ENCODE measurements at regions not wholly inside any gene's neighbourhood (a gene's known extent, or its start where the extent isn't known, plus 50 kb on each side); places are given as distances from the start of the nearest gene placed in this dataset.

DNA sequence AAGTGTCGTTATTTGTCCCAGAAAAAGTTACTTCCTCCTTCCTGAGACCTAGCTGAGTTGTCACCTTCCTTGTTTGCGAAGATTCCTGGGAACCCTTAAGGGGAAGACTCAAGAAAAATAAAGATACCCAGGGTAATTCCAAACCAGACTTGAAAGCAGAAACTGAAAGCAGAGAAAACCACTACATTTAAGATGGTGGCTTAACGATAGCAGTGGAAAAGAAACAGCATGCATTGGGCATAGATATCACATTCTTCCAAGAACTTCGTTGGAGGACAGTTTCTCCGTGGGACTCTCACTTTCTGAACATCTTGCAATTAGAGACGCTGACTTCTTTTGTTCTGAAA is 89.1 kb downstream of the FAM76B start:
- no peak for DNase-seq (ENCODE audit: low spot score in 2 of 2)
- no peaks in the 10 kb centered on the region for H3K4me1 ChIP-seq
- no peak overlapping the region for H3K4me3 ChIP-seq
- H3K27me3 ChIP-seq (ENCODE audit: low read depth), result no peaks in the 10 kb centered on the region
- H3K36me3 ChIP-seq (replicated peaks), result no peaks in the 10 kb centered on the region
- no peaks in the 10 kb centered on the region for H3K9me3 ChIP-seq
- in situ Hi-C loops (cut with MboI; ENCODE audit: low sequenced_read_pairs), result no loop called here

DNA sequence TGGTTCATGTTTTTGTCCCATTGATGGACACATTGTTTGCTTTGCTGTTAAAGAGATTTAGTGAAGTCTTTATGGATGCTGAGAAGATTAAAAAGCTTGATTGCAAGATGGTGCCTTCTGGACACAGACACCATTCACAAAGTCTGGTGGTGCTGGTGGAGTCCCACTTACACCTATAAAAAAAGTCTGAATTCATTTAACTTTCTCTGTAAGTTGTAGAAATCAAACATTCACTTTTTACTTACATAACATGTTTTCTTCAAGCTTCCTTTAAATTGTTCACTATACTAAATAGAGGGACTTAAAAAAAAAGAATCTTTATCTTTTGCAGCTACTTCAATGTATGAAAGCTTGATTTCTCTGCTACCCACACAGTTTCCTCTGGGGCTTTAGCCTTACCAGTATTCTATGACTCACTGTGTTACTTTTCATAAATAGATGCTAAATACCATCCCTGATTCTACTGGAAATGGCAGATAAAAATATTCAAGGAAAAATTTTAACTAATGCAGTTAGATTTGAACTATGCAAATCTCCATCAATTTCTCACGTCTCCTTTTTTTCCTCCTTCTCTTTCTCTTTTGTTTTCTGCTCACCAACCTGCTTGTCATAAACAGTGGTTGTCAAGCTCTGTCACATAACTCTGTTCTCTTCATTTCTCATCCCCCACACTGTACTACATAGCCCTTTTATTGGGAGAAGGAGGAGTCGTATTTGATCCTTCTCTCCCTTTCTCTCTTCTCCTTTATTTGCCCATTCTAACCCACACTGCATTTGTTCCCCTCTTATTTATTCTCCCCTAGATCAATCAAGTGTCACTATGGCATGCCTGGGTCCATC is 89.7 kb downstream of the FAM76B start:
- H3K4me3 ChIP-seq, result no peak overlapping the region
- no peaks in the 10 kb centered on the region for H3K9me3 ChIP-seq
- in situ Hi-C loops (cut with MboI; ENCODE audit: low sequenced_read_pairs), result no loop called here
- H3K27me3 ChIP-seq (ENCODE audit: low read depth), result no peaks in the 10 kb centered on the region
- no peak for DNase-seq (ENCODE audit: low spot score in 2 of 2)
- no peaks in the 10 kb centered on the region for H3K36me3 ChIP-seq (replicated peaks)
- H3K4me1 ChIP-seq, result no peaks in the 10 kb centered on the region

DNA sequence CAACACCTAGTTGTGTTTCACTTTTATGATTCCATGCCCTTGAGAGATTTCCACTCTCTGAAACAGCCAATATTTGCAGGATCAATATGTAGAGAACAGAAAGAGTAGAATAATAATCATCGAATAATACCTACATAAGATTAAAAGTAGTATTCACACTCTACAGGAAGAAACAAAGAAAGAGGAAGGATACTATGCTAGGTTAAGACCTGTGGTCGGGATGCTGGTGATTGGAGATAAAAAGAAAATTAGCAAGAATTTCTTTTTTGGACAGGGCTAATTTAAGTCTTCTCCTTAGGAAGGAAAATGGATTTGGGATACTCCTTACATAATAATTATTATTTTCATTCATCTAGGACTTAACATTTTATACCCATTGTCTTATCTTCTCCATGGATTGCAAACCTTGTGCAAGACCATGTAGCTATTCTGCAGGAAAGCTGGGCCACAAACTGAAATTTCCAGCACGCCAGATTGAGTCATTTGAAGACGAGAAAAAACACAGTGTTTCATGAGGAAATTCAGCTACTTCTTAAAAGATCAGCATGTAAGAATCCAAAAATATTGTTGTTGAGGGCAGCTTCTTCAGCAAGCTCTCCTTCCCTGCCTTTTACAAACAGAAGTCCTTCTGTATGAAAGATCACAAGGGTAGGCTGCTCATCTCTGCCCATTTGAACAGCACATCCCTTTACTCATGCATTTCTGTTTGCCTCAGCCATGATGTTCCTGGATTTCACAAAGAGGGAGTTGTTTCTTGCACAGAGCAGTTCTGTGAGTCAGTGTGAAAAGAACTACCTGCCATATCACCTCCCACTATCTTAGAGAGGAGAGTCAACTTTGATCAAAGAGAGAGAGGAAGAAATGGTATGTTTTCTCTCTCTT is 90.7 kb downstream of the FAM76B start:
- no peaks in the 10 kb centered on the region for H3K9me3 ChIP-seq
- no peaks in the 10 kb centered on the region for H3K36me3 ChIP-seq (replicated peaks)
- no peak for DNase-seq (ENCODE audit: low spot score in 2 of 2)
- no peak overlapping the region for H3K4me3 ChIP-seq
- no peaks in the 10 kb centered on the region for H3K4me1 ChIP-seq
- no peaks in the 10 kb centered on the region for H3K27me3 ChIP-seq (ENCODE audit: low read depth)
- in situ Hi-C loops (cut with MboI; ENCODE audit: low sequenced_read_pairs), result no loop called here

DNA sequence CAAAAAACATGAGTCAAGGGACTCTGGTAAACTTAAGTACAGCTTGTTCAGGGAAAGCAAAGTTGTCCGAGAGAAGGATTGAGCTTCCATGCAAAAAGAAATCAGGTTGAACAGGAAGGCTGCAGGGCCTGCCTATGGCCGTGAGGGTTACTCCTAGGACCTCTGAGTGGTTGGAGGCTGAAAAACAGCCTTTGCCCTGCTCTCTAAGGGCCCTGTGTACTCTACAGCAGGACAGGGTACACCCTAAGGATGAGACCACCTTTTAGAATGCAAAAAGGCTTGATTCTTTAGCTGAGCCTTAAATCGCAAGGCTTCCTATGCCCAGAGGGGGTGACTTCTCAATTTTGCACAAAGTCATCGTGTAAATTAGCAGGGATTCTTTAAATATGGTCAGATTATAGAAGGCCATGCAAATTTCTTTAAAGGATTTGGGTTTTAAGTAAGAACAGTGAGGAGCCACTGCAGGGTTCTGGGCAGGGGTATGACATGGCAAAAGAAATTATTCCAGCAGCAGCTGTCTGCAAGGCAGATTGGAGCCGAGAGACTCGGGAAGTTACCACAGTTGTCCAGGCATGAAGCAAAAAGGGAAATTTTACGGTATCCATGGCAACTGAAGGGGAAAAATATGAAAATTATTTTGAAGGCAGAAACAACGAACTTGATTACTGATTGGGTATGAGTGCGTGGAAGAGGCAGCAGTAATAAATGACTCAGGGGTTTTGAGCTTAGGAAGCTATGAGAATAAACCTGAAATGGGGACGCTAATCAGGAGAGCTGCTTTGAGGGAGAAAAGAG is 91.8 kb downstream of the FAM76B start:
- no peak for DNase-seq (ENCODE audit: low spot score in 2 of 2)
- no peaks in the 10 kb centered on the region for H3K36me3 ChIP-seq (replicated peaks)
- H3K27me3 ChIP-seq (ENCODE audit: low read depth), result peaks cover 4% of the 10 kb centered on the region; the same call in 1 of the 2 replicates
- H3K9me3 ChIP-seq, result no peaks in the 10 kb centered on the region
- in situ Hi-C loops (cut with MboI; ENCODE audit: low sequenced_read_pairs), result no loop called here
- H3K4me1 ChIP-seq, result no peaks in the 10 kb centered on the region
- H3K4me3 ChIP-seq, result no peak overlapping the region

DNA sequence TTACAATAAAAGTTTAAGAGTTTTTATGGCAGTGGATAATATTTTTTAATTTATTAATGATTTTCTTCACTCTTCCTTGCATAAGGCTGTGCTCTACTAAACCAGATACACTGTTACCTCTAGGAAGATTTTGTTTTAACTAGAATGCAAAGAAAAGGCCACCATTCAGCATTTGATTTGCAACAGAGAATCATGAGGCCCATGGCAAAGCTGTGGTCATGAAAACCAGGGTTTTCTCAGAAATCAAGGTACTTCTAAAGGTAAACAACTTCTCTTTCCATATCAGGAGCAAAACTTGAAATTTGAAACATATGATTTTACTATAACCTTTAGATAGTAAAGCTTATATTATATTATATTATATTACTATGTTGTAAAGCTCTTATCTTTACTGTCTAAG is 94.4 kb downstream of the FAM76B start:
- peaks cover 10% of the 10 kb centered on the region; the same call in 1 of the 2 replicates for H3K27me3 ChIP-seq (ENCODE audit: low read depth)
- H3K4me3 ChIP-seq, result no peak overlapping the region
- in situ Hi-C loops (cut with MboI; ENCODE audit: low sequenced_read_pairs), result no loop called here
- no peaks in the 10 kb centered on the region for H3K36me3 ChIP-seq (replicated peaks)
- H3K4me1 ChIP-seq, result no peaks in the 10 kb centered on the region
- H3K9me3 ChIP-seq, result no peaks in the 10 kb centered on the region
- DNase-seq (ENCODE audit: low spot score in 2 of 2), result no peak

DNA sequence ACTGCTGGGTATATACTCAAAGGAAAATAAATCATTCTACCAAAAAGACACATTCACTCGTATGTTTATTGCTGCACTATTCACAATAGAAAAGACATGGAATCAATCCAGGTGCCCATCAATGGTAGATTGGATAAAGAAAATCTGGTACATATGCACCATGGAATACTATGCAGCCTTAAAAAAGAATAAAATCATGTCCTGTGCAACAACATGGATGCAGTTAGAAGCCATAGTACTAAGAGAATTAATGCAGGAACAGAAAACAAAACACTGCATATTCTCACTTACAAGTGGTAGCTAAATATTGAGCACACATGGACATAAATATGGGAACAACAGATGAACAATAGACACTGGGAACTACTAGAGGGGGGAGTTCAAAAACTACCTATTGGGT is 96.3 kb downstream of the FAM76B start:
- no peak for DNase-seq (ENCODE audit: low spot score in 2 of 2)
- H3K36me3 ChIP-seq (replicated peaks), result no peaks in the 10 kb centered on the region
- no peak overlapping the region for H3K4me3 ChIP-seq
- in situ Hi-C loops (cut with MboI; ENCODE audit: low sequenced_read_pairs), result no loop called here
- no peaks in the 10 kb centered on the region for H3K4me1 ChIP-seq
- peaks cover 10% of the 10 kb centered on the region; the same call in 1 of the 2 replicates for H3K27me3 ChIP-seq (ENCODE audit: low read depth)
- H3K9me3 ChIP-seq, result no peaks in the 10 kb centered on the region

DNA sequence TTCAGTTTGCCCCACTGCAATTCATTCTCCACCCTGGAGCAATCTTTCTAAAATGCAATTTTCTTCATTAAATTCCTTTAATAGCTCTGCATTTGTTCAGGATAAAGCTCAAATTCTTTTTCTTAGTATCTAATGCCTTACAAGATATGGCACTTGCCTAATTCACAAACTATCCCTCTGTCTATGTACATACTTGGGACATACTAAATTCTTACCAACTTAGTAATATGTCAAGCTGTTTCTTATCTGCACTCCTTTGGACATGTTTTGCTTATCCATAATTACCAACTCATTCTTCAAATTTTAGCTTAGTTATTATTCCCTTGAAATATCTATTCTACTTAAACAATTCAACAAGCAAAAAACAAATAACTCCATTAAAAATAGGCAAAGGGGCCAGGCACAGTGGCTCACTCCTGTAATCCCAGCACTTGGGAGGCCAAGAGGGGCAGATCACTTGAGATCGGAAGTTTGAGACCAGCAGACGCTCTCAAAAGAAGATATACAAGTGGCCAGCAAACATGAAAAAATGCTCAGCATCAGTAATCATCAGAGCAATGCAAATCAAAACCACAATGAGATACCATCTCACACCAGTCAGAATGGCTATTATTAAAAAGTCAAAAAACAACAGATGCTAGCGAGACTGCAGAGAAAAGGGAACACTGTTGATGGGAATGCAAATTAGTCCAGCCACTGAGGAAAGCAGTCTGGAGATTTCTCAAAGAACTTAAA is 96.9 kb downstream of the FAM76B start:
- peaks cover 10% of the 10 kb centered on the region; the same call in 1 of the 2 replicates for H3K27me3 ChIP-seq (ENCODE audit: low read depth)
- in situ Hi-C loops (cut with MboI; ENCODE audit: low sequenced_read_pairs), result no loop called here
- no peak overlapping the region for H3K4me3 ChIP-seq
- H3K36me3 ChIP-seq (replicated peaks), result no peaks in the 10 kb centered on the region
- H3K9me3 ChIP-seq, result no peaks in the 10 kb centered on the region
- DNase-seq (ENCODE audit: low spot score in 2 of 2), result no peak
- H3K4me1 ChIP-seq, result no peaks in the 10 kb centered on the region

DNA sequence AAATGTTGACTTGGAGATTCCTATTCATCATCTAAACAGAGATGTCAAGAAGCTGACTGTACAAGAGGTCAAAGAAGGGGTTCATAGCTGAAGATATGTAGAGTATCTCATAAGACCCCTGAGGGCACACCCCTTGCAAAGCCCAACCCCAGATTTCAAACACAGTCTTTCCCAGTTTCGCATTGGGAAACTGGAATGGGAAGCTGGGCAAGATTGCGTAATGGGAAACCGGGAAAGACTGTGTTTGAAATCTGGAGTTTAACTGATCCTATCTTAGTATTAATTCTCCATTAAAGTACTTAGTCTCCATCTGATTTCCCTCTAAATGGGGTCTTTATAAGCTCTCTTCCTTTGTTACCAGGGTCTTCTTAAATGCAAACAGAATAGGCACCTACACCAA is 99.5 kb downstream of the FAM76B start:
- Histone ChIP-seq H3K4me3 (no peak overlapping the region), H3K27me3 (ENCODE audit: low read depth) (peaks cover 10% of the 10 kb centered on the region; the same call in 1 of the 2 replicates), H3K9me3 (no peaks in the 10 kb centered on the region), H3K4me1 (no peaks in the 10 kb centered on the region), H3K36me3 (replicated peaks) (no peaks in the 10 kb centered on the region)
- in situ Hi-C loops (cut with MboI; ENCODE audit: low sequenced_read_pairs), result no loop called here
- DNase-seq (ENCODE audit: low spot score in 2 of 2), result no peak

DNA sequence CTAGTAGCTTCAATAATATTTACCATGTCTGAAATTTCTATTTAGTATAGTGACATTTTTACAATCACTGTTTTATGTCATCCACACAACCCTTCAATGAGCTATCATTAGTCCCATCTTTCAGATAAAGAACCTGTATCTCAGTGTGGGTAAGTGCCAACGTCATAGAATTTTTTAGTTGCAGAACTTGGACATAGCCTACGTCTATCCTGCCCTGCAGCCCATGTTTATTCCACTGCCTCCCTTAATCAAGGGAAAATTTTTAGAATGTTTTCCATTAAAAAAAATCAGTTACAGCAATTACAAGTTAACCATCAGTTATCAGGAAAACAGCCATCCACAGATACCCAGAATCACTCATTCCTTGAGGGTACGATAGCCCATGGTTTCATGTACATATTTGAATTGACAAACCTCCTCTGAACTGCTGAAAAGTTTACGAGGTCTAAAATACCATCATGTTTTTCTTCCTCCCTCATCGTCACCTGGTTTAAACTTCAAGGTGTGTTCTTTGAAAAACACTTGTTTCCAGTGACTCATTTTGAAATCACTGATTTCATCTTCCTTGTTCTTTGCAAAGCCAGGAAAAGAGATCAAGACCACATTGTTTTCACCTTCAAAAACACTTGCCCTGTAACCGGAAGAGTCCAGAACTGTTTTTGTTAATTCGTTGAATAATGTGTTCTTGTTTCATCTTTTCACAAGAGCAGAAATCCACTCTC is 100.9 kb downstream of the FAM76B start:
- peaks cover 10% of the 10 kb centered on the region; the same call in 1 of the 2 replicates for H3K27me3 ChIP-seq (ENCODE audit: low read depth)
- H3K36me3 ChIP-seq (replicated peaks), result no peaks in the 10 kb centered on the region
- H3K9me3 ChIP-seq, result no peaks in the 10 kb centered on the region
- H3K4me1 ChIP-seq, result no peaks in the 10 kb centered on the region
- H3K4me3 ChIP-seq, result no peak overlapping the region
- in situ Hi-C loops (cut with MboI; ENCODE audit: low sequenced_read_pairs), result no loop called here
- DNase-seq (ENCODE audit: low spot score in 2 of 2), result no peak

DNA sequence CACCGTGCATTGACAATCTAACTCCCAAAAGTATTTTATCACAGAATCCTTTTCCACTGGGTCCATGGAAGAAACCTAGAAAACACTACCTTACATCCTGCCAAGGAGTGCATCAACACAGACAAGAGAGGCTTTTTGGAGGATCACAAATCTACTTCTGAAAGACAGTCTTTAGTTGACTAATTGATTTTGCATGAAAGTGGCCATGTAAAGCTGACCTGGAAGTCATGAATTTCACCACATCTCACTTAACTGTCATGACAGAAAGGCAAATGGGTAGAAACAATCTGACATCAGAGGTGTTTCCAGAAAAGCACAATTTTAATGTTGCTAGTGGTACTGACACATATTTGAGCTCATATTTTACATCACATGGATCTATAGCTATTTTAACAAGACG is 101.6 kb downstream of the FAM76B start:
- Histone ChIP-seq H3K36me3 (replicated peaks) (no peaks in the 10 kb centered on the region), H3K4me3 (no peak overlapping the region), H3K27me3 (ENCODE audit: low read depth) (peaks cover 6% of the 10 kb centered on the region; the same call in 1 of the 2 replicates), H3K4me1 (no peaks in the 10 kb centered on the region), H3K9me3 (no peaks in the 10 kb centered on the region)
- in situ Hi-C loops (cut with MboI; ENCODE audit: low sequenced_read_pairs), result no loop called here
- no peak for DNase-seq (ENCODE audit: low spot score in 2 of 2)

DNA sequence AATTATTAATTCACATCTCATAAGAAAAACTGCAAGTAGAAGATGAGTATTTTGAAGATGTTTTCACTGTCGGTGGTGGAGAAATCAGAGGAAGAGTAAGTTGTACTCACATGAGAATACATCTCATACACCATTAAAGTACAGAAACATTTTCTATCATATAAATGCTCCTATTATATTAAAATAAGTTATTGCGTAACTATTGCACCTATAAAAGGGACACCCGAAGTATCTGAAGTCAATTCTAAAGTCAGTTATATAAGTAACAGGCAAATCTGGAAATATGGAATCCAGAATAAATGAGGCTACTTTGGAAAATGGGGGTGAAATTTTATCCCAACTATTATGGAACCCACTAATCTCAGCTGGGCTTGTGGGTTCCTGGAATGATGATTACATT is 103.3 kb downstream of the FAM76B start:
- Histone ChIP-seq H3K27me3 (ENCODE audit: low read depth) (peaks cover 2% of the 10 kb centered on the region; the same call in 1 of the 2 replicates), H3K9me3 (no peaks in the 10 kb centered on the region), H3K36me3 (replicated peaks) (no peaks in the 10 kb centered on the region), H3K4me3 (no peak overlapping the region), H3K4me1 (no peaks in the 10 kb centered on the region)
- DNase-seq (ENCODE audit: low spot score in 2 of 2), result no peak
- in situ Hi-C loops (cut with MboI; ENCODE audit: low sequenced_read_pairs), result no loop called here

DNA sequence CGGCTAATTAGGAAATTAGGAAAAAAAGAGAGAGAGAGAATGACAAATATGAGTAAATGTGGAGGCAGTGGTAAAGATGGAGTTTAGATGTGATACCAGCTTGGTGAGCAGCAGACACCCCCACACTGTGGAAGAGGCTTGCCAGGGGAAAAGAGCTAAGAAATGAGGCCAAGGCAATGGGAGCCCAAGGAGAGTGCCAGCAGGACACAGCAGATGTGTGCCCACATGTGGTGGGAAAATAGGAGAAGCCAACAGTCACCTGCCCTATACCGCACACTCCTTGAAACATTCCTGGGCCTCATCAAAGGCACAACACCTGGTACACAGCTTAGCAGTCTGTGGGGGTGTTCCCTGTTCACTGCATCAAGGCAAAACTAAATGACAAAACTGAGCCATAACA is 104.9 kb downstream of the FAM76B start:
- H3K27me3 ChIP-seq (ENCODE audit: low read depth), result no peaks in the 10 kb centered on the region; the same call in 1 of the 2 replicates
- H3K36me3 ChIP-seq (replicated peaks), result no peaks in the 10 kb centered on the region
- H3K9me3 ChIP-seq, result no peaks in the 10 kb centered on the region
- no peak for DNase-seq (ENCODE audit: low spot score in 2 of 2)
- no peaks in the 10 kb centered on the region for H3K4me1 ChIP-seq
- in situ Hi-C loops (cut with MboI; ENCODE audit: low sequenced_read_pairs), result no loop called here
- H3K4me3 ChIP-seq, result no peak overlapping the region

Data from HAP-1 (cell line).